ENCODE measurements at regions not wholly inside any gene's neighbourhood (a gene's known extent, or its start where the extent isn't known, plus 50 kb on each side); places are given as distances from the start of the nearest gene placed in this dataset.
"Not testable (repeated sequence)": the region's sequence is repeated elsewhere in the genome, so short reads cannot be mapped to it uniquely, and the experiment has no call there.

GRCh38 chr18:39318462-39318861 is 1752.9 kb upstream of the CELF4 start:
- no peak for DNase-seq (ENCODE audit: low read depth)

GRCh38 chr18:39318008-39318407 is 1752.4 kb upstream of the CELF4 start:
- DNase-seq (ENCODE audit: low read depth) = no peak

GRCh38 chr18:39314595-39314994 is 1749.0 kb upstream of the CELF4 start:
- no peak for DNase-seq (ENCODE audit: low read depth)

- DNase-seq (ENCODE audit: low read depth) = no peak
These were observed 1748.4 kb upstream of the CELF4 start for GRCh38 chr18:39313992-39314391.

GRCh38 chr18:39311111-39311712 is 1745.6 kb upstream of the CELF4 start:
- no peak for DNase-seq (ENCODE audit: low read depth)

GRCh38 chr18:39308931-39309521 is 1743.4 kb upstream of the CELF4 start:
- DNase-seq (ENCODE audit: low read depth) = not testable (repeated sequence)

GRCh38 chr18:39305766-39306165 is 1740.2 kb upstream of the CELF4 start:
- DNase-seq (ENCODE audit: low read depth) = no peak

- DNase-seq (ENCODE audit: low read depth) = no peak
These were observed 1736.9 kb upstream of the CELF4 start for GRCh38 chr18:39302481-39302880.

GRCh38 chr18:39299152-39299551 is 1733.6 kb upstream of the CELF4 start:
- DNase-seq (ENCODE audit: low read depth) = no peak

GRCh38 chr18:39297225-39297624 is 1731.6 kb upstream of the CELF4 start:
- no peak for DNase-seq (ENCODE audit: low read depth)

GRCh38 chr18:39296293-39296888 is 1730.8 kb upstream of the CELF4 start:
- DNase-seq (ENCODE audit: low read depth) = no peak

- DNase-seq (ENCODE audit: low read depth) = no peak
These were observed 1711.2 kb upstream of the CELF4 start for GRCh38 chr18:39276764-39277163.

GRCh38 chr18:39274535-39274934 is 1708.9 kb upstream of the CELF4 start:
- peak; percentile 25 for DNase-seq (ENCODE audit: low read depth)

GRCh38 chr18:39272230-39272629 is 1706.6 kb upstream of the CELF4 start:
- no peak for DNase-seq (ENCODE audit: low read depth)

- DNase-seq (ENCODE audit: low read depth) = no peak
These were observed 1706.1 kb upstream of the CELF4 start for GRCh38 chr18:39271654-39272053.

- DNase-seq (ENCODE audit: low read depth) = no peak
These were observed 1695.0 kb upstream of the CELF4 start for GRCh38 chr18:39260565-39260964.

GRCh38 chr18:39259736-39260135 is 1694.1 kb upstream of the CELF4 start:
- DNase-seq (ENCODE audit: low read depth) = no peak

- no peak for DNase-seq (ENCODE audit: low read depth)
These were observed 1678.6 kb upstream of the CELF4 start for GRCh38 chr18:39244242-39244641.

- DNase-seq (ENCODE audit: low read depth) = no peak
These were observed 1675.9 kb upstream of the CELF4 start for GRCh38 chr18:39241534-39241933.

GRCh38 chr18:39238981-39239660 is 1673.5 kb upstream of the CELF4 start:
- no peak for DNase-seq (ENCODE audit: low read depth)

- DNase-seq (ENCODE audit: low read depth) = no peak
These were observed 1669.6 kb upstream of the CELF4 start for GRCh38 chr18:39235118-39235719.

GRCh38 chr18:39232937-39233336 is 1667.3 kb upstream of the CELF4 start:
- no peak for DNase-seq (ENCODE audit: low read depth)

- no peak for DNase-seq (ENCODE audit: low read depth)
These were observed 1666.9 kb upstream of the CELF4 start for GRCh38 chr18:39232490-39232889.
